Natural killer cell treated with Interleukin-12 subunit alpha and Interleukin-12 subunit beta and Interleukin-15 and Interleukin-18, amount 100 ng/mL, for 72 hours (primary cell): ENCODE measurements at regions not wholly inside any gene's neighbourhood (a gene's known extent, or its start where the extent isn't known, plus 50 kb on each side); places are given as distances from the start of the nearest gene placed in this dataset.
"Not testable (repeated sequence)": the region's sequence is repeated elsewhere in the genome, so short reads cannot be mapped to it uniquely, and the experiment has no call there.

ENCODE experiments used
- ATAC-seq, 2 donors: fragments of 150-1000 bp; cut with Tn5 transposase in 1 of 2; sonication (Bioruptor Pico), chemical (Tn5 transposase) in 1 of 2; 2 replicates each; pipeline ENCODE4 v1.10.0; 2021
- DNase-seq: peaks from one replicate; pipeline ENCODE4 v3.0.0; 2022; ENCODE audit warnings: low spot score
- H3K27ac Mint-ChIP-seq, 2 donors: 1 replicate in 1 of 2; 2 replicates in 1 of 2; pipeline ENCODE4 v1.8.0; 2022; ENCODE audit warnings: mixed read lengths in 2 of 2, mild to moderate bottlenecking in 1 of 2, moderate library complexity in 1 of 2
- H3K27me3 Mint-ChIP-seq, 2 donors: 1 replicate in 1 of 2; 2 replicates in 1 of 2; pipeline ENCODE4 v1.8.0; 2022; ENCODE audit warnings: mixed read lengths in 2 of 2
- H3K36me3 Mint-ChIP-seq: one replicate; pipeline ENCODE4 v1.8.0; 2022; ENCODE audit warnings: mixed read lengths
- H3K4me1 Mint-ChIP-seq, 2 donors: 1 replicate in 1 of 2; 2 replicates in 1 of 2; pipeline ENCODE4 v1.8.0; 2022; ENCODE audit warnings: low read depth in 2 of 2, mixed read lengths in 2 of 2, mild to moderate bottlenecking in 1 of 2
- H3K4me3 Mint-ChIP-seq: one replicate; pipeline ENCODE4 v1.8.0; 2022; ENCODE audit warnings: mixed read lengths
- H3K9me3 Mint-ChIP-seq: 2 replicates; pipeline ENCODE4 v1.8.0; 2022; ENCODE audit warnings: mixed read lengths

- no peak for DNase-seq
- Mint-ChIP-seq H3K4me3 (no peak overlapping the region), H3K27me3 (peaks cover 22 to 23% of the 10 kb centered on the region in 2 donors), H3K4me1 (no peaks in the 10 kb centered on the region), H3K36me3 (no peaks in the 10 kb centered on the region), H3K27ac (no peak overlapping the region), H3K9me3 (no peaks in the 10 kb centered on the region)
- no peak for ATAC-seq
These were observed 71.4 kb upstream of the PRMT8 start for GRCh38 chr12:3419558-3419957.

GRCh38 chr12:3420693-3421092 is 70.3 kb upstream of the PRMT8 start:
- Mint-ChIP-seq H3K9me3 (no peaks in the 10 kb centered on the region), H3K36me3 (no peaks in the 10 kb centered on the region), H3K4me3 (no peak overlapping the region), H3K27ac (no peak overlapping the region), H3K27me3 (peaks cover 17 to 18% of the 10 kb centered on the region in 2 donors), H3K4me1 (no peaks in the 10 kb centered on the region)
- ATAC-seq = no peak
- DNase-seq = no peak

GRCh38 chr12:3421191-3421978 is 69.6 kb upstream of the PRMT8 start:
- Mint-ChIP-seq H3K9me3 (no peaks in the 10 kb centered on the region), H3K36me3 (no peaks in the 10 kb centered on the region), H3K27me3 (peaks cover 15% of the 10 kb centered on the region in 2 donors), H3K4me3 (no peak overlapping the region), H3K4me1 (no peaks in the 10 kb centered on the region), H3K27ac (no peak overlapping the region)
- DNase-seq (no peak), ATAC-seq (peak in 1 of 2 donors; percentile 24)

- H3K4me3 Mint-ChIP-seq, H3K4me1 Mint-ChIP-seq, H3K9me3 Mint-ChIP-seq, DNase-seq, H3K36me3 Mint-ChIP-seq, H3K27ac Mint-ChIP-seq, ATAC-seq: not testable (repeated sequence)
- H3K27me3 Mint-ChIP-seq = peaks cover 12 to 22% of the 10 kb centered on the region in 2 donors
These were observed 66.2 kb upstream of the PRMT8 start for GRCh38 chr12:3424796-3425195.

- no peaks in the 10 kb centered on the region for H3K36me3 Mint-ChIP-seq
- ATAC-seq (no peak), DNase-seq (no peak)
- peaks cover 10 to 14% of the 10 kb centered on the region in 2 donors for H3K4me1 Mint-ChIP-seq
- no peak overlapping the region for H3K4me3 Mint-ChIP-seq
- H3K27me3 Mint-ChIP-seq = peaks cover 8 to 22% of the 10 kb centered on the region in 2 donors
- H3K9me3 Mint-ChIP-seq = no peaks in the 10 kb centered on the region
- H3K27ac Mint-ChIP-seq = no peak overlapping the region
These were observed 63.0 kb upstream of the PRMT8 start for GRCh38 chr12:3427956-3428355.

- H3K27me3 Mint-ChIP-seq = peaks cover 8 to 22% of the 10 kb centered on the region in 2 donors
- no peak for ATAC-seq
- no peak for DNase-seq
- H3K4me1 Mint-ChIP-seq = peaks cover 10 to 14% of the 10 kb centered on the region in 2 donors
- no peaks in the 10 kb centered on the region for H3K9me3 Mint-ChIP-seq
- no peak overlapping the region for H3K4me3 Mint-ChIP-seq
- no peaks in the 10 kb centered on the region for H3K36me3 Mint-ChIP-seq
- no peak overlapping the region for H3K27ac Mint-ChIP-seq
These were observed 62.4 kb upstream of the PRMT8 start for GRCh38 chr12:3428631-3429030.

- H3K9me3 Mint-ChIP-seq = not testable (repeated sequence)
These were observed 61.5 kb upstream of the PRMT8 start for GRCh38 chr12:3429523-3429922.

GRCh38 chr12:3431686-3432085 is 59.3 kb upstream of the PRMT8 start:
- ATAC-seq (no peak), DNase-seq (no peak)
- H3K27ac Mint-ChIP-seq = peak overlapping the region in 1 of 2 donors; percentile 4
- H3K36me3 Mint-ChIP-seq = no peaks in the 10 kb centered on the region
- H3K9me3 Mint-ChIP-seq = no peaks in the 10 kb centered on the region
- H3K27me3 Mint-ChIP-seq = peaks cover 8 to 16% of the 10 kb centered on the region in 2 donors
- peaks cover 10 to 14% of the 10 kb centered on the region in 2 donors for H3K4me1 Mint-ChIP-seq
- no peak overlapping the region for H3K4me3 Mint-ChIP-seq

More at GRCh38 chr12:3429523-3429922, 61.5 kb upstream of the PRMT8 start:
- H3K4me3 Mint-ChIP-seq, H3K36me3 Mint-ChIP-seq, DNase-seq, H3K27ac Mint-ChIP-seq, ATAC-seq: not testable (repeated sequence)
- H3K27me3 Mint-ChIP-seq = peaks cover 8 to 22% of the 10 kb centered on the region in 2 donors
- peaks cover 10 to 14% of the 10 kb centered on the region in 2 donors for H3K4me1 Mint-ChIP-seq

- Mint-ChIP-seq H3K36me3 (no peaks in the 10 kb centered on the region), H3K9me3 (no peaks in the 10 kb centered on the region), H3K27ac (peak overlapping the region in 1 of 2 donors; percentile 4), H3K4me3 (no peak overlapping the region), H3K27me3 (peaks cover 8 to 16% of the 10 kb centered on the region in 2 donors), H3K4me1 (peaks cover 10 to 14% of the 10 kb centered on the region in 2 donors)
- ATAC-seq (peak; percentile 32 to 41), DNase-seq (no peak)
These were observed 58.7 kb upstream of the PRMT8 start for GRCh38 chr12:3432176-3432742.

GRCh38 chr12:3432868-3433267 is 58.1 kb upstream of the PRMT8 start:
- no peaks in the 10 kb centered on the region for H3K9me3 Mint-ChIP-seq
- DNase-seq (no peak), ATAC-seq (no peak)
- no peak overlapping the region for H3K27ac Mint-ChIP-seq
- peaks cover 10 to 14% of the 10 kb centered on the region in 2 donors for H3K4me1 Mint-ChIP-seq
- no peak overlapping the region for H3K4me3 Mint-ChIP-seq
- peaks cover 8 to 14% of the 10 kb centered on the region in 2 donors for H3K27me3 Mint-ChIP-seq
- no peaks in the 10 kb centered on the region for H3K36me3 Mint-ChIP-seq

- Mint-ChIP-seq H3K27me3 (peaks cover 7 to 10% of the 10 kb centered on the region in 2 donors), H3K4me1 (peaks cover 7 to 8% of the 10 kb centered on the region in 2 donors), H3K9me3 (no peaks in the 10 kb centered on the region), H3K27ac (no peak overlapping the region), H3K36me3 (no peaks in the 10 kb centered on the region), H3K4me3 (no peak overlapping the region)
- DNase-seq (no peak), ATAC-seq (no peak)
These were observed 54.4 kb upstream of the PRMT8 start for GRCh38 chr12:3436461-3437065.

GRCh38 chr12:3437986-3438385 is 53.0 kb upstream of the PRMT8 start:
- no peak overlapping the region for H3K4me3 Mint-ChIP-seq
- no peaks in the 10 kb centered on the region for H3K36me3 Mint-ChIP-seq
- H3K27ac Mint-ChIP-seq = no peak overlapping the region
- H3K27me3 Mint-ChIP-seq = peaks cover 7 to 14% of the 10 kb centered on the region in 2 donors
- H3K9me3 Mint-ChIP-seq = no peaks in the 10 kb centered on the region
- DNase-seq = no peak
- no peaks in the 10 kb centered on the region for H3K4me1 Mint-ChIP-seq
- no peak for ATAC-seq

- Mint-ChIP-seq H3K27ac (no peak overlapping the region), H3K36me3 (no peaks in the 10 kb centered on the region), H3K27me3 (peaks cover 10 to 14% of the 10 kb centered on the region in 2 donors), H3K9me3 (no peaks in the 10 kb centered on the region), H3K4me3 (no peak overlapping the region), H3K4me1 (no peaks in the 10 kb centered on the region)
- ATAC-seq (no peak), DNase-seq (no peak)
These were observed 52.6 kb upstream of the PRMT8 start for GRCh38 chr12:3438401-3438800.
